ENCODE measurements at regions not wholly inside any gene's neighbourhood (a gene's known extent, or its start where the extent isn't known, plus 50 kb on each side); places are given as distances from the start of the nearest gene placed in this dataset.

DNA sequence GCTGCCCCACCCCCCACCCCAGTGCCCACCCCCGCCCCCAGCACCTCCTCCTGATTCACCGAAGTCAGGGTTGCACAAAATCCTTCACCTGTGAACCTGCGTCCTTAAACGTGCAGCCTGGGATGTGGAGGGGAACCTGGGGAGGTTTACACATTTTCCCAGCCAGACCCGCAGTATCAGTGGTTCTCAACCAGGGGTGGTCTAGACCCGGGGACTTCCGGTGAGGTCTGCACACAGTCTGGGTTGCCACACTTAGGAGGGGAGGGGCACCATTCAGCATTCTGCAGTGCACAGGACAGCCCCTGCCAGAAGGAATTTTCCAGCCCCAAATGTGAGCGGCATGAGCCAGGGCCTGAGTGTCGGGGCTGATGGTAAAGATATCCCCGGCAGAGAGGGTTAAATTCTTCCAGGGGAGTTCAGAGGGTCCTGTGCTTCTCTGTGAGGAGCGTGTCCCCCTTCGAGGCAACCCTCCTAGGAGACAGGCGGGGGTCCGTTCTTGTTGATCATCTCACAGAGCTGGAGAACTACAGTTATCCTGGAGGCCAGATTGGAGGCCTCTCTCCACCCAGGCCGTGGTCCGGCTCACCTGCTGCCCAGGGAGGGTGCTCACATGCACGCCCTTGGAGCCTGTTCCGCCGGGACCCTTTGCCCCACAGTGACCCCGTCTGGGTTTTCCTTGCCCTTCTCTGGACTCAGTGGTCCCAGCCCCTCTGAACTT, 113.6 kb downstream of the SIK1 start:
- Histone ChIP-seq H3F3A (ENCODE audit: insufficient read depth, low read length) (no peaks in the 10 kb centered on the region), H3K27ac (ENCODE audit: low read depth, low read length, poor library complexity, severe bottlenecking) (no peak overlapping the region), H3K36me3 (ENCODE audit: insufficient read depth, low read length) (no peaks in the 10 kb centered on the region; the same call in 1 of the 2 replicates), H3K9me3 (ENCODE audit: low read length) (no peaks in the 10 kb centered on the region), H3K79me2 (ENCODE audit: insufficient read depth, low read length) (no peaks in the 10 kb centered on the region), H2AFZ (ENCODE audit: low read length) (no peak overlapping the region), H3K4me2 (ENCODE audit: low read length) (peak overlapping the region; percentile 34; the same call in 1 of the 2 replicates), H3K9me2 (ENCODE audit: low read depth, low read length) (no peaks in the 10 kb centered on the region), H3K27me3 (ENCODE audit: insufficient read depth, low read length) (peaks cover 18% of the 10 kb centered on the region; the same call in 1 of the 2 replicates), H3K9ac (ENCODE audit: low read length) (no peak overlapping the region), H3K4me1 (ENCODE audit: insufficient read depth, low read length, severe bottlenecking) (peaks cover 32% of the 10 kb centered on the region), H4K20me1 (ENCODE audit: insufficient read depth, low read length) (no peaks in the 10 kb centered on the region), H3K4me3 (ENCODE audit: low read depth, low read length, poor library complexity, severe bottlenecking) (no peak overlapping the region)
- no peak for TF ChIP-seq EZH2 (IDR thresholded peaks at IDR 0.05; ENCODE audit: borderline replicate concordance, low read length)

DNA sequence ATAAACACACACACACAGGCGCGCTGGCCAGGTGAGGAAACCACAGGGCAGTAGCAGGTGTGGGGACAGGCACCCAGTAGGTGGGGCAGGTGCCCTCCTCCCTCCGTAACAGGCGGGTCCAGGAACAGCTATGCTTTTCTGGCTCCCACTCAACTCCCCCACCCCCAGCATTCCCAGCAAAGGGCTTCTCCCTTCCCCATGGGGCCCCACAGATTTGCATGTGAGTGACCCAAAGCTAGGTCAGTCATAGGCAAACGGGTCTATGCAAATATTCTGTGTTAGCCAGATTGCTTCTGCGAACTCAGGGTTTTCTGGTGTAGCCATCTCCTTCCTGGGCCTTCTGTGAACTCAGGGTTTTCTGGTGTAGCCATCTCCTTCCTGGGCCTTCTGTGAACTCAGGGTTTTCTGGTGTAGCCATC, 114.2 kb downstream of the SIK1 start:
- H3K9me3 ChIP-seq (ENCODE audit: low read length), result no peaks in the 10 kb centered on the region
- H3K36me3 ChIP-seq (ENCODE audit: insufficient read depth, low read length), result no peaks in the 10 kb centered on the region; the same call in 1 of the 2 replicates
- peaks cover 12% of the 10 kb centered on the region; the same call in 1 of the 2 replicates for H3K27me3 ChIP-seq (ENCODE audit: insufficient read depth, low read length)
- no peaks in the 10 kb centered on the region for H3F3A ChIP-seq (ENCODE audit: insufficient read depth, low read length)
- H3K9ac ChIP-seq (ENCODE audit: low read length), result no peak overlapping the region
- H3K4me2 ChIP-seq (ENCODE audit: low read length), result peak overlapping the region; percentile 32; the same call in 1 of the 2 replicates
- H3K79me2 ChIP-seq (ENCODE audit: insufficient read depth, low read length), result no peaks in the 10 kb centered on the region
- H4K20me1 ChIP-seq (ENCODE audit: insufficient read depth, low read length), result no peaks in the 10 kb centered on the region
- H3K4me3 ChIP-seq (ENCODE audit: low read depth, low read length, poor library complexity, severe bottlenecking), result no peak overlapping the region
- peaks cover 32% of the 10 kb centered on the region for H3K4me1 ChIP-seq (ENCODE audit: insufficient read depth, low read length, severe bottlenecking)
- no peak overlapping the region for H3K27ac ChIP-seq (ENCODE audit: low read depth, low read length, poor library complexity, severe bottlenecking)
- no peaks in the 10 kb centered on the region for H3K9me2 ChIP-seq (ENCODE audit: low read depth, low read length)
- TF ChIP-seq, protein P1, sequence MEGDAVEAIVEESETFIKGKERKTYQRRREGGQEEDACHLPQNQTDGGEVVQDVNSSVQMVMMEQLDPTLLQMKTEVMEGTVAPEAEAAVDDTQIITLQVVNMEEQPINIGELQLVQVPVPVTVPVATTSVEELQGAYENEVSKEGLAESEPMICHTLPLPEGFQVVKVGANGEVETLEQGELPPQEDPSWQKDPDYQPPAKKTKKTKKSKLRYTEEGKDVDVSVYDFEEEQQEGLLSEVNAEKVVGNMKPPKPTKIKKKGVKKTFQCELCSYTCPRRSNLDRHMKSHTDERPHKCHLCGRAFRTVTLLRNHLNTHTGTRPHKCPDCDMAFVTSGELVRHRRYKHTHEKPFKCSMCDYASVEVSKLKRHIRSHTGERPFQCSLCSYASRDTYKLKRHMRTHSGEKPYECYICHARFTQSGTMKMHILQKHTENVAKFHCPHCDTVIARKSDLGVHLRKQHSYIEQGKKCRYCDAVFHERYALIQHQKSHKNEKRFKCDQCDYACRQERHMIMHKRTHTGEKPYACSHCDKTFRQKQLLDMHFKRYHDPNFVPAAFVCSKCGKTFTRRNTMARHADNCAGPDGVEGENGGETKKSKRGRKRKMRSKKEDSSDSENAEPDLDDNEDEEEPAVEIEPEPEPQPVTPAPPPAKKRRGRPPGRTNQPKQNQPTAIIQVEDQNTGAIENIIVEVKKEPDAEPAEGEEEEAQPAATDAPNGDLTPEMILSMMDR (IDR thresholded peaks at IDR 0.05; ENCODE audit: low read length), result no peak
- no peak for TF ChIP-seq EZH2 (IDR thresholded peaks at IDR 0.05; ENCODE audit: borderline replicate concordance, low read length)
- H2AFZ ChIP-seq (ENCODE audit: low read length), result no peak overlapping the region

DNA sequence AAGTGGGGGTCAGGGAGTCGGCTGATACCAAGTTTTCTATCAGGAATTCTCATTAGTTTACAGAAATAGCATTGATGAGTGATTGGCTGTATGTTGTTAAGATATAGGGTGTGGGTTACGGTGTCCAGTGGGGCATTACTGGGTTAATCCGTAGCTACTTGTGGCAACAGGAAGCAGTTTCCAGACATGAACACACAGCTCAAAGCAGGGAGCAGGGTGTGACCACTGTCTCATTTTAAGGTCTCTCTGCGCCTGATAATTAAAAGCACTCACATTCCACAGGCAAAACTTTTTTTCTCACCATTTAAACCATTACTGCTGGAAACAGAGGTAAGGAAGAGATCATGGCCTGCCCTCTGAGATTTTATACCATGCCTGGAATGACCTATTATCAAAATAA, 114.9 kb downstream of the SIK1 start:
- H3K27ac ChIP-seq (ENCODE audit: low read depth, low read length, poor library complexity, severe bottlenecking), result no peak overlapping the region
- no peaks in the 10 kb centered on the region for H3K9me3 ChIP-seq (ENCODE audit: low read length)
- no peak overlapping the region for H2AFZ ChIP-seq (ENCODE audit: low read length)
- H3K36me3 ChIP-seq (ENCODE audit: insufficient read depth, low read length), result no peaks in the 10 kb centered on the region
- H3K4me1 ChIP-seq (ENCODE audit: insufficient read depth, low read length, severe bottlenecking), result peaks cover 32% of the 10 kb centered on the region
- no peak for TF ChIP-seq EZH2 (IDR thresholded peaks at IDR 0.05; ENCODE audit: borderline replicate concordance, low read length)
- TF ChIP-seq, protein P1 (IDR thresholded peaks at IDR 0.05; ENCODE audit: low read length), result no peak
- H4K20me1 ChIP-seq (ENCODE audit: insufficient read depth, low read length), result no peaks in the 10 kb centered on the region
- H3K4me2 ChIP-seq (ENCODE audit: low read length), result no peak overlapping the region
- no peaks in the 10 kb centered on the region for H3F3A ChIP-seq (ENCODE audit: insufficient read depth, low read length)
- H3K9me2 ChIP-seq (ENCODE audit: low read depth, low read length), result no peaks in the 10 kb centered on the region
- H3K4me3 ChIP-seq (ENCODE audit: low read depth, low read length, poor library complexity, severe bottlenecking), result no peak overlapping the region
- H3K27me3 ChIP-seq (ENCODE audit: insufficient read depth, low read length), result peaks cover 9% of the 10 kb centered on the region; the same call in 1 of the 2 replicates
- no peak overlapping the region for H3K9ac ChIP-seq (ENCODE audit: low read length)
- no peaks in the 10 kb centered on the region for H3K79me2 ChIP-seq (ENCODE audit: insufficient read depth, low read length)
